BJ (cell line): ENCODE measurements at regions not wholly inside any gene's neighbourhood (a gene's known extent, or its start where the extent isn't known, plus 50 kb on each side); places are given as distances from the start of the nearest gene placed in this dataset.

Experiments used
- CTCF ChIA-PET: fragments of 350-600 bp; formaldehyde crosslinking; extraction: SDS; loops from one replicate; lab custom pipeline; 2021; ENCODE audit warnings: antibody characterized with exemption, inconsistent platforms; lab: Yijun Ruan, JAX
- POLR2A ChIA-PET: fragments of 300-600 bp; sonication (Branson Sonifier 250); formaldehyde crosslinking; extraction: SDS; loops from one replicate; lab custom pipeline; 2021; ENCODE audit warnings: antibody characterized with exemption; lab: Charles Lee
- DNase-seq: peaks from one replicate; pipeline ENCODE4 v3.0.0-alpha.2; 2011; ENCODE audit warnings: low read depth
- H3K27me3 ChIP-seq: 2 replicates; pipeline ENCODE4 v1.6.0; 2011; ENCODE audit warnings: low read length; ENCODE audit not compliant: control insufficient read depth, insufficient read depth
- H3K36me3 ChIP-seq: 2 replicates; pipeline ENCODE4 v1.5.1; 2011; ENCODE audit warnings: low read length; ENCODE audit not compliant: control insufficient read depth, insufficient read depth
- H3K4me3 ChIP-seq: 2 replicates; pipeline ENCODE4 v1.5.1; 2011; ENCODE audit warnings: low read depth, mild to moderate bottlenecking, control low read depth, low read length
- CTCF ChIP-seq: IDR thresholded peaks from 2 replicates; pipeline ENCODE4 v1.5.1; 2011; ENCODE audit warnings: low read depth, mild to moderate bottlenecking, control low read depth, inconsistent platforms, low read length, moderate library complexity; ENCODE audit not compliant: insufficient read depth

- H3K4me3 ChIP-seq, result no peak overlapping the region
- POLR2A ChIA-PET, result interaction anchor here (0.7 kb wide), 1 partner anchor 414 kb away, joined by 4 read pairs; no protein-coding TSS in a partner anchor
- peak; percentile 17 for DNase-seq
- no peaks in the 10 kb centered on the region for H3K36me3 ChIP-seq
- TF ChIP-seq CTCF, result no peak
- CTCF ChIA-PET, result no interaction called here
- no peaks in the 10 kb centered on the region for H3K27me3 ChIP-seq
Measured at GRCh38 chr1:163768576-163768975, 446.8 kb downstream of the NUF2 start.

GRCh38 chr1:163770265-163770664, 448.5 kb downstream of the NUF2 start:
- no peak for DNase-seq
- ChIA-PET POLR2A (no interaction called here), CTCF (no interaction called here)
- H3K36me3 ChIP-seq, result no peaks in the 10 kb centered on the region
- no peak overlapping the region for H3K4me3 ChIP-seq
- no peak for TF ChIP-seq CTCF
- no peaks in the 10 kb centered on the region for H3K27me3 ChIP-seq

- TF ChIP-seq CTCF, result no peak
- Histone ChIP-seq H3K27me3 (no peaks in the 10 kb centered on the region), H3K36me3 (no peaks in the 10 kb centered on the region), H3K4me3 (no peak overlapping the region)
- CTCF ChIA-PET, result interaction anchor here (0.8 kb wide), 1 partner anchor 23 kb away, joined by 3 read pairs; no protein-coding TSS in a partner anchor
- no peak for DNase-seq
- POLR2A ChIA-PET, result no interaction called here
Measured at GRCh38 chr1:163771637-163772036, 449.9 kb downstream of the NUF2 start.

GRCh38 chr1:163772246-163772645, 450.5 kb downstream of the NUF2 start:
- Histone ChIP-seq H3K27me3 (no peaks in the 10 kb centered on the region), H3K36me3 (no peaks in the 10 kb centered on the region), H3K4me3 (no peak overlapping the region)
- ChIA-PET CTCF (interaction anchor here (0.8 to 1.0 kb wide), 2 partner anchors 23 to 211 kb away, joined by 3 read pairs; no protein-coding TSS in a partner anchor), POLR2A (no interaction called here)
- no peak for TF ChIP-seq CTCF
- DNase-seq, result no peak

- POLR2A ChIA-PET, result no interaction called here
- Histone ChIP-seq H3K4me3 (no peak overlapping the region), H3K36me3 (no peaks in the 10 kb centered on the region), H3K27me3 (no peaks in the 10 kb centered on the region)
- CTCF ChIA-PET, result interaction anchor here (1.0 kb wide), 1 partner anchor 212 kb away, joined by 3 read pairs; no protein-coding TSS in a partner anchor
- TF ChIP-seq CTCF, result no peak
- DNase-seq, result no peak
Measured at GRCh38 chr1:163773396-163773795, 451.6 kb downstream of the NUF2 start.
